ENCODE measurements at regions not wholly inside any gene's neighbourhood (a gene's known extent, or its start where the extent isn't known, plus 50 kb on each side); places are given as distances from the start of the nearest gene placed in this dataset.
"Not testable (repeated sequence)": the region's sequence is repeated elsewhere in the genome, so short reads cannot be mapped to it uniquely, and the experiment has no call there.

DNA sequence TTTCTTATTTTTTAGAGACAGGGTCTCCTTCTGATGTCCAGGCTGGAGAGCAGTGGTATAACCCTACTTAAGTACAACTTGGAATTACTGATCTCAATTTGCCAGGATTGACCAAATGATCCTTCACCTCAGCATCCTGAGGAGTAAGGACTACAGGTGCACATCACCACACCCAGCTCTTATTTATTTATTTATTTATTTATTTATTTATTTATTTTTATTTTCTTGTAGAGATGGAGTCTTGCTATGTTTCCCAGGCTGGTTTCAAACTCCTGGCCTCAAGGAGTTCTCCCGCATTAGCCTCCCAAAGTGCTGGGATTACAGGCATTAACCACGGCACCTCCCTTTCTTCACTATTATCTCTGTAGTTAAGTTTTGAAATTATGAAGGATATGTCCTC, 117.5 kb upstream of the NEGR1 start:
- no peak for DNase-seq (ENCODE audit: low read depth)

DNA sequence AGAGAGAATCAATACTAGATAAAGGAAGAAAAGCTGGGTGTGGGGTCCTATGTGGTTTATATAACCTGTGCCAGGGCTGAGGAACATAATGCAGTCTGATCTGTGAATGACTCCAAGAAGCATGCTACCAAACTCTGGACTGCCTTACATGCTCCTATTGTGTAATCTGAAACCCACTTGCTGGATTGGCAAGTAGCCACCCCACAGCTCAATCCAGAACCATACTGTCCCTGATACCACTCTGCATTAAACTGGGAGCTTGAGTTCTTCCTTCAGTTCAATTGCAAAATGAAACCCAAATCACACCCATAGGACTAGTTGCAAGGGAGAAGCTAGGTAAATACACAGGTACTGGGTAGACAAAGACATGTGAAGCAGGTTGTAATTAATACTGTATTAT, 115.4 kb upstream of the NEGR1 start:
- peak; percentile 42 for DNase-seq (ENCODE audit: low read depth)

DNA sequence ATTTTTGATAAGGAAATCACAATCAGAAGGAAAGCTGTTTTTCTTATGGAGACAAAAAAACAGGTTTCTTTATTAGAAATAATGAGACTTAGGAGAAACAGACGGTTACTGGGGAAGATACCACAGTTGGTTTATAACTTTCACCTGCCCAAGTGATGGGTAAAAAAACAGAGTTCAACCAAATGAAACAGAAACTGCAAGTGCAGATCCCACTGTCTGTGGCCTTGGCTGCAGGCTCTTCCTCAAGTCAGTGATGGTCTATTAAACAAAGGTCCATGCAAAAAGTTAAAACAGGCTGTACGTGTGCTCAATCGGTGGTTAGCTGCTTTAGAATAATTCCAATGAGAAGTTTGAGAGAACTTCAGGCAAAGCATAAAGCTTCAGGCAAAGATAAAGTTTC, 112.1 kb upstream of the NEGR1 start:
- no peak for DNase-seq (ENCODE audit: low read depth)

DNA sequence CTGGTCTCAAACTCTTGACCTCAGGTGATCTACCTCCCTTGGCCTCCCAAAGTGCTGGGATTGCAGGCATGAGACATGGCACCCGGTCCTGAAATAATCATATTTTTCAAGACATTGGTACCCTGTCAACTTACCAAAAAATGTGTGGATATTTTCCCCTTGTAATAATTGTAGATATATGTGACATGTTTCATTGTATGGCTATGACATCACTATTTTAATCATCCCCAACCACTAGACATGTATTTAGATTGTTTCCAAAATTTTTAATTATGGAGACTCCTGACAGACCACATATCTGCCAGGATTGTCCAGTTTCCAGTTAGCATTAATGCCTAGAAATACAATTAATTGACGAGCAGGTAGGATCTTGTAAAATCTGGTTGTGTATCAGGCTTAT, 96.7 kb upstream of the NEGR1 start:
- no peak for DNase-seq (ENCODE audit: low read depth)

DNA sequence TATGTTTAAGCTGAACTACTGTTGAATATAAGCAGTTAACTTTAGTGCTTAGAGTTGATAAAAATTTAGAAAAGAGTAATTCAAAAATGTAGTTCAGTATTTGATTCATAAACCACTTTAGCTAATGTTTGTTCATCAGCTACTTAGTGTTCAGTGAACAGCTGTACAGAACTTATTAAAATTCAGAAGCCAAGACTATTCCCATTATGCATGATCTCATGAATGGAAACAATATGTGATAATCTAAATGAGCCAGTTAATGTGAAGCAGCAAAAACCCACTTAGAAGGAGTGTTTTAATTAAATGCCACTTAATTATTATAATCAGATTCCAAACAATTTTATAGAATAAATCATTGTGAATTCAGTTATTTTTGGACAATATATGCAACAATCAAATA, 92.9 kb upstream of the NEGR1 start:
- DNase-seq (ENCODE audit: low read depth): no peak

DNA sequence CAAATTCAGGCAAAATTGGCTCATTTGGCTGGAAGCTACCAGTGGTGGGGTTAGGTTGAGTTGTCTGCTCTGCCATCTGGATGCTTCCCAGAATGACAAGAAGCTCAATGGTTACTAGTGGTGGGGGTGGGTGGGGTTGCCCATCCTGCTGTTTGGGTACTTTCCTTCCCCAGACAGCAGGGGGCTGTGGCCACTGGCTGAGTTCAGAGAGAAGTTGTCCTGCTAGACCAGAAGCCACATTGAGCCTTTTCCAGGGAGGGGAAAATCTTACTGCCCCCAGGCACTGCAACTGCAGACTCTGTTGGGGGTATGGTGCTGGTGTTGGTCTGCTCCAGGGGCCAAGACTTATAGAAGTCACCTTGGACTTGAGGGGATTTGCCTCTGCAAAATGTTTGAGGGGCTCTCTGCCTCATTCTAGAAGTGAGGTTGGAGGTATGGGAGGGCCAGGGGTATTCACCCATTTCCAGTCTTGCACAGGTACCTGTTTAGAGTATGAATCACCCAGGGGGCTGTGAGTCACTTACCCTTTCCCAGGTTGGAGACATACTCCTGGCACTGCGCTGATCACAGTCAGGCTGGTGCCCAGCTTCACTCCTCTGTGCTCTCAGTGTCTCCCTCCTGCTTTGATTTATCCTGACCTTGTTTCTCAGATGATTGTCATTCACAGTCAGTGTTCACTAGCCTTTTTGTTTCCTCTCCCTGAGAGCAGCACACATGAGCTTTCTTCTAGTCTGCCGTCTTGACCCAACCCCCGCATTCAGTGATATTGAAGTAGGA, 89.1 kb upstream of the NEGR1 start:
- DNase-seq (ENCODE audit: low read depth): no peak

DNA sequence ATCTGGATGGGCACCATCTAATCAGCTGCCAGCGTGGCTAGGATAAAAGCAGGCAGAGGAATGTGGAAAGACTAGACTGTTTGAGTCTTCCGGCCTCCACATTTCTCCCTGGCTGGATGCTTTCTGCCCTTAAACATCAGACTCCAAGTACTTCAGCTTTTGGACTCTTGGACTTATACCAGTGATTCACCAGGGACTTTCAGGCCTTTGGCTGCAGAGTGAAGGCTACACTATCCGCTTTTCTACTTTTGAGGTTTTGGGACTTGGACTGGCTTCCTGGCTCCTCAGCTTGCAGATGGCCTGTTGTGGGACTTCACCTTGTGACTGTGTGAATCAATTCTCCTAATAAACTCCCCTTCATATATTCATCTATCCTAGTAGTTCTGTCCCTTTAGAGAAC, 88.5 kb upstream of the NEGR1 start:
- DNase-seq (ENCODE audit: low read depth): not testable (repeated sequence)

DNA sequence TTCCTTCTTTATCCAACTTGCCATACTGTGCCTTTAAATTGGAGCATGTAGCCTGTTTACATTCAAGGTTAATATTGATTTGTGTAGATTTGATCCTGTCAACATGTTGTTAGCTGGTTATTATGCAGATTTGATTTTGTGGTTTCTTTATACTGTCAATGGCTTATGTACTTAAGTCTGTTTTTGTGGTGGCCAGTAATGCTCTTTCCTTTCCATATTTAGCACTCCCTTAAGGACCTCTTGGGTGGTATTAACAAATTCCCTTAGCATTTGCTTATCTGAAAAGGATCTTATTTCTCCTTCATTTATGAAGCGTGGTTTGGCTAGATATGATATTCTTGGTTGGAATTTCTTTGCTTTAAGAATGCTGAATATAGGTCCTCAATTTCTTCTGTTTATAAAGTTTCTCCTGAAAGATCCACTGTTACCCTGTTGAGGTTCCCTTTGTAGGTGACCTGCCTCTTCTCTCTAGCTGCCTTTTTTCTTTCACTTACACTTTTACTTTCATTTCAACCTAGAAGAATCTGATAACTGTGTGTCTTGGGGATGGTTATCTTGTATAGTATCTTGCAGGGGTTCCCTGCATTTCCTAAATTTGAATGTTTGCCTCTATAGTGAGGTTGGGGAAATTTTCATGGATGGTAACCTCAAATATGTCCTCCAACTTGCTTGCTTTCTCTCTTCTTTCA, 86.9 kb upstream of the NEGR1 start:
- no peak for DNase-seq (ENCODE audit: low read depth)

DNA sequence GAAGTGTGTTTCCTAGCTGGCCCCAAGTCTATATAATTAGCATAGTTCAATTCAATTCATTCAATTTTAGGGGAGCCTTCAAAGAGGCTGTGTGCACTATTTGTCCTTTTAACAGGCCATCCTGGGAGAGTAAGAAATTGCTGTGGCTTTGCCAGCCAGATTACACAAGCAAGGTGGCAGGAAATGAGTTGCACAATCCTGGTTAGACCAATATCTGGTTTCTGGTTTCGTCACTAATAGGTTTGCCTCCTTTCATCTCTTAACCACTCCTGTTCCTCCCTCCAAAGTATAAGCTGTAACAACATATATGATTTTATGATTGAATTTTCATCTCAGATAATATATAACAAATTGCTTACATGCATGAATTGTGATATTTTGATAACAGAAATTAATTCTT, 84.1 kb upstream of the NEGR1 start:
- DNase-seq (ENCODE audit: low read depth): no peak

DNA sequence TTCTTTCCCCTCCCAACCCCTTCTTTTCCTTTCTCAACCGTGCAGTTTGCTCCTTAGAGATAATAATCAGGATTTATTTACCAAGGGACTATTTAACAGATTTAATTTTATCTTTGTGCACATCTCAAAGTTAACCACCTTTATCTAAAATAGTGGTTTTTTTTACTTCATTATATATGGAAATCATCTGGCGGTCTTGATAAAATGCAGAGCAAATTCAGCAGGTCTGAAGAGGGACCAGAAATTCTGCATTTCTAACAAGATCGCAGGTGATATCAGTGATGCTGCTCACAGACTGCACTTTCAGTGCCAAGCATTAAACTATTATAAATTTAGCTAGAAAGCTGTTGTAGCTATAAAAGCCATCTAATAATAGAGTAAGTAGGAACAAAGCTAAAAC, 83.4 kb upstream of the NEGR1 start:
- DNase-seq (ENCODE audit: low read depth): no peak

DNA sequence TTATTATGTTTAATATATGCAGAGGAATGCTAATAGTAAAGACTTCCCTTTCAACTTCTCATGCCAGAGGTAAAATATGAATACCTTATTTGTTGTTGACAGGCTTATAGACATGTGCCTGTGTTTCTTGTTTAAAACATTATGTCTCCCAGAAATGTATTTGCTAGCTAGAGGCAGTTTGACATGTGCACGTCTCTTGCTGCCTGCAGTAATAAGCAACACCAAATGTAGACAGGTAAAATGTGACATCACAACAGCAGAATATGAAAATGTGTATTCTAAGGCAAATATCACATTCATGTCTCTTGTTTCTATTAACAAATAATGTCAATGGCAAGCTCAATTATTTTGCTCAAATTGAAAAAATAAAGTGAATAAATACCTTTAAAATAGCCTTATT, 80.2 kb upstream of the NEGR1 start:
- DNase-seq (ENCODE audit: low read depth): no peak

DNA sequence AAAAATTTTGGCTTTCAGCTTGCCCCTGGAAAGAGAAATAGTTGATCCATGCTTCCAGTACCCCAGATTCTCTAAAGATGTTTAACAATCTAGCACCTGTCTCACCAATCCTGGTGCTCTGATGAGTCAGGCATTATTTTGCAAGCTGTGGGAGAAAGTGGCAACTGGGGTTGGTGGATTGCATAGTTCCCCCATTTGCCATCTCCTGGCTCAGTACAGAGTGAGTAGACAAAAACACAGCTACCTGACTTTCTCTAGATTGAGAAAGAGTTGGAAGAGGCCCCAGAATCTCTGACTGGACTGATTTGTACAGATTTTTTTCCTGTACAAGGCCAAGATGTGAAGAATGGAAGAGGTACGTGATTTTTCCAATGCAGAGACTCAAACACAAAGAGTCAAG, 75.1 kb upstream of the NEGR1 start:
- peak; percentile 14 for DNase-seq (ENCODE audit: low read depth)

DNA sequence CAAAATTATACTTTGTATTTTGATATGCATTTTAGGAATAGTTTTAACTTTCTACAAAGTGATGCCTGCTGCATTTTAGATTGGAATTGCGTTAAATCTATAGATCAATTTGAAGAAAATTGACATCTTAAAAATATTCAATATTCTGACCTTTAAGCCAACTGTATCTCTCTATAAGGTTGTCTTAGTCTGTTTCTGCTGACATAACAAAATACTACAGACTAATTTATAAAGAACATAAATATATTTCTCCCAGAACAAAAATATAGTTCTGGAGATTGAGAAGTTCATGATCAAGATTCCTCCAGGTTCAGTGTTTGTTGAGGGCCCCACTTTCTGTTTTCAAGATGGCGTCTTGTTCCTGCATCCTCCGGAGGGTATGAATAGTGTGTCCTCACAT, 73.6 kb upstream of the NEGR1 start:
- DNase-seq (ENCODE audit: low read depth): no peak

DNA sequence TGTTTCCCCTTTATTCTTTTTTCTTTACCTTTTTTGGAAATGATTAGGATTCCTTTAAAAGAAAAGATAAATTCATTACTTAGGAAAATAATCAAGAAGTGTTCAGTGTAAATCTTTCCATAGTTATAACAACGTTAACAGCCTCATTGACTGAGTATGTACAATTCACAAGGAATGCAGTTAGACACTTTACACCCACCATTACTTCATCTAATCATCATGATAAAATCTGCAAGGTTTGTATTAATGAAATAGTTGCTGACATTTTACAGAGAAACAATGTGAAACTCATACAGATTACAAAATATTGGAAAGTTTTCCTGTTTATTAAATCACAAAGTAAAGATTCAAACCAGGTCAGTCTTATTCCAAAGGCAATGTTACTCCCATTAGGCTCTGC, 59.3 kb upstream of the NEGR1 start:
- no peak for DNase-seq (ENCODE audit: low read depth)

DNA sequence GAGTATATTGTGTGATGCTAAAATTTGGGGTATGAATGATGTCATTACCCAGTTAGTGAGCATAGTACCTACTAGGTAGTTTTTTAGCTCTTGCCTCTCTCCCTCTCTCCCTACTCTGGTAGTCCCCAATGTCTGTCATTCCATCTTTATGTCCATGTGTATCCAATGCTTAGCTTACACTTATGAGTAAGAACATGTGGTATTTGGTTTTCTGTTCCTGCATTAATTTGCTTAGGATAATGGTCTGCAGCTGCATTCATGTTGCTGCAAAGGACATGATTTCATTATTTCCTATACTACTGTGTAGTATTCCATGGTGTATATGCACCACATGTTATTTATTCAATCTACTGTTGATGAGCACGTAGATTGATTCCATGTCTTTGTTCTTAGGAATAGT, 54.4 kb upstream of the NEGR1 start:
- DNase-seq (ENCODE audit: low read depth): no peak
